ENCODE measurements at regions not wholly inside any gene's neighbourhood (a gene's known extent, or its start where the extent isn't known, plus 50 kb on each side); places are given as distances from the start of the nearest gene placed in this dataset.

GRCh38 chr1:193366764-193367507 is 180.5 kb upstream of the B3GALT2 start:
- Mint-ChIP-seq H3K9me3 (ENCODE audit: low read depth) (no peaks in the 10 kb centered on the region), H3K4me1 (ENCODE audit: low read depth) (peaks cover 4% of the 10 kb centered on the region), H3K36me3 (no peaks in the 10 kb centered on the region), H3K27ac (no peak overlapping the region), H3K4me3 (no peak overlapping the region), H3K27me3 (no peaks in the 10 kb centered on the region)

GRCh38 chr1:193365966-193366365 is 179.6 kb upstream of the B3GALT2 start:
- H3K4me1 Mint-ChIP-seq (ENCODE audit: low read depth): peaks cover 4% of the 10 kb centered on the region
- H3K4me3 Mint-ChIP-seq: no peak overlapping the region
- H3K36me3 Mint-ChIP-seq: no peaks in the 10 kb centered on the region
- no peaks in the 10 kb centered on the region for H3K27me3 Mint-ChIP-seq
- no peak overlapping the region for H3K27ac Mint-ChIP-seq
- no peaks in the 10 kb centered on the region for H3K9me3 Mint-ChIP-seq (ENCODE audit: low read depth)

- Mint-ChIP-seq H3K4me3 (no peak overlapping the region), H3K36me3 (no peaks in the 10 kb centered on the region), H3K27ac (no peak overlapping the region), H3K9me3 (ENCODE audit: low read depth) (no peaks in the 10 kb centered on the region), H3K27me3 (no peaks in the 10 kb centered on the region), H3K4me1 (ENCODE audit: low read depth) (no peaks in the 10 kb centered on the region)
These were observed 173.2 kb upstream of the B3GALT2 start for GRCh38 chr1:193359631-193360030.

- peaks cover under 1% of the 10 kb centered on the region for H3K36me3 Mint-ChIP-seq
- H3K27me3 Mint-ChIP-seq: no peaks in the 10 kb centered on the region
- no peak overlapping the region for H3K27ac Mint-ChIP-seq
- no peaks in the 10 kb centered on the region for H3K4me1 Mint-ChIP-seq (ENCODE audit: low read depth)
- no peak overlapping the region for H3K4me3 Mint-ChIP-seq
- H3K9me3 Mint-ChIP-seq (ENCODE audit: low read depth): no peaks in the 10 kb centered on the region
These were observed 172.0 kb upstream of the B3GALT2 start for GRCh38 chr1:193358419-193358818.

GRCh38 chr1:193356249-193356648 is 169.8 kb upstream of the B3GALT2 start:
- H3K27ac Mint-ChIP-seq: no peak overlapping the region
- H3K9me3 Mint-ChIP-seq (ENCODE audit: low read depth): no peaks in the 10 kb centered on the region
- H3K4me1 Mint-ChIP-seq (ENCODE audit: low read depth): no peaks in the 10 kb centered on the region
- H3K27me3 Mint-ChIP-seq: no peaks in the 10 kb centered on the region
- H3K36me3 Mint-ChIP-seq: peaks cover 2% of the 10 kb centered on the region
- H3K4me3 Mint-ChIP-seq: no peak overlapping the region

- Mint-ChIP-seq H3K36me3 (peaks cover 2% of the 10 kb centered on the region), H3K9me3 (ENCODE audit: low read depth) (no peaks in the 10 kb centered on the region), H3K4me3 (no peak overlapping the region), H3K27me3 (no peaks in the 10 kb centered on the region), H3K4me1 (ENCODE audit: low read depth) (no peaks in the 10 kb centered on the region), H3K27ac (no peak overlapping the region)
These were observed 169.2 kb upstream of the B3GALT2 start for GRCh38 chr1:193355626-193356025.

- Mint-ChIP-seq H3K4me1 (ENCODE audit: low read depth) (no peaks in the 10 kb centered on the region), H3K27me3 (no peaks in the 10 kb centered on the region), H3K36me3 (peaks cover 2% of the 10 kb centered on the region), H3K27ac (no peak overlapping the region), H3K9me3 (ENCODE audit: low read depth) (no peaks in the 10 kb centered on the region), H3K4me3 (no peak overlapping the region)
These were observed 168.8 kb upstream of the B3GALT2 start for GRCh38 chr1:193355178-193355577.

- no peaks in the 10 kb centered on the region for H3K9me3 Mint-ChIP-seq (ENCODE audit: low read depth)
- H3K4me1 Mint-ChIP-seq (ENCODE audit: low read depth): no peaks in the 10 kb centered on the region
- H3K27me3 Mint-ChIP-seq: no peaks in the 10 kb centered on the region
- no peak overlapping the region for H3K27ac Mint-ChIP-seq
- peaks cover 2% of the 10 kb centered on the region for H3K36me3 Mint-ChIP-seq
- H3K4me3 Mint-ChIP-seq: no peak overlapping the region
These were observed 162.5 kb upstream of the B3GALT2 start for GRCh38 chr1:193348769-193349535.

- Mint-ChIP-seq H3K36me3 (no peaks in the 10 kb centered on the region), H3K27ac (no peak overlapping the region), H3K4me1 (ENCODE audit: low read depth) (no peaks in the 10 kb centered on the region), H3K4me3 (no peak overlapping the region), H3K27me3 (no peaks in the 10 kb centered on the region), H3K9me3 (ENCODE audit: low read depth) (no peaks in the 10 kb centered on the region)
These were observed 161.8 kb upstream of the B3GALT2 start for GRCh38 chr1:193348091-193348768.

GRCh38 chr1:193346085-193346484 is 159.7 kb upstream of the B3GALT2 start:
- H3K4me1 Mint-ChIP-seq (ENCODE audit: low read depth): no peaks in the 10 kb centered on the region
- H3K27me3 Mint-ChIP-seq: no peaks in the 10 kb centered on the region
- no peaks in the 10 kb centered on the region for H3K36me3 Mint-ChIP-seq
- H3K27ac Mint-ChIP-seq: no peak overlapping the region
- H3K9me3 Mint-ChIP-seq (ENCODE audit: low read depth): no peaks in the 10 kb centered on the region
- no peak overlapping the region for H3K4me3 Mint-ChIP-seq

GRCh38 chr1:193342811-193343210 is 156.4 kb upstream of the B3GALT2 start:
- H3K27ac Mint-ChIP-seq: no peak overlapping the region
- no peaks in the 10 kb centered on the region for H3K9me3 Mint-ChIP-seq (ENCODE audit: low read depth)
- H3K36me3 Mint-ChIP-seq: no peaks in the 10 kb centered on the region
- H3K27me3 Mint-ChIP-seq: peaks cover 2% of the 10 kb centered on the region
- no peak overlapping the region for H3K4me3 Mint-ChIP-seq
- H3K4me1 Mint-ChIP-seq (ENCODE audit: low read depth): no peaks in the 10 kb centered on the region

- no peaks in the 10 kb centered on the region for H3K9me3 Mint-ChIP-seq (ENCODE audit: low read depth)
- no peak overlapping the region for H3K4me3 Mint-ChIP-seq
These were observed 153.9 kb upstream of the B3GALT2 start for GRCh38 chr1:193340331-193340730.

GRCh38 chr1:193339401-193339800 is 153.0 kb upstream of the B3GALT2 start:
- Mint-ChIP-seq H3K27me3 (peaks cover 2% of the 10 kb centered on the region), H3K27ac (no peak overlapping the region), H3K4me1 (ENCODE audit: low read depth) (no peaks in the 10 kb centered on the region), H3K36me3 (no peaks in the 10 kb centered on the region), H3K4me3 (no peak overlapping the region), H3K9me3 (ENCODE audit: low read depth) (peaks cover 6% of the 10 kb centered on the region)

More at GRCh38 chr1:193340331-193340730, 153.9 kb upstream of the B3GALT2 start:
- peaks cover 2% of the 10 kb centered on the region for H3K27me3 Mint-ChIP-seq
- H3K27ac Mint-ChIP-seq: no peak overlapping the region
- no peaks in the 10 kb centered on the region for H3K4me1 Mint-ChIP-seq (ENCODE audit: low read depth)
- H3K36me3 Mint-ChIP-seq: no peaks in the 10 kb centered on the region

- Mint-ChIP-seq H3K27me3 (peaks cover 2% of the 10 kb centered on the region), H3K9me3 (ENCODE audit: low read depth) (peaks cover 13% of the 10 kb centered on the region), H3K36me3 (peaks cover 4% of the 10 kb centered on the region), H3K4me3 (no peak overlapping the region), H3K27ac (no peak overlapping the region), H3K4me1 (ENCODE audit: low read depth) (no peaks in the 10 kb centered on the region)
These were observed 151.8 kb upstream of the B3GALT2 start for GRCh38 chr1:193338194-193338593.

GRCh38 chr1:193335806-193336428 is 149.5 kb upstream of the B3GALT2 start:
- no peak overlapping the region for H3K4me3 Mint-ChIP-seq
- H3K36me3 Mint-ChIP-seq: peaks cover 7% of the 10 kb centered on the region

More at GRCh38 chr1:193335806-193336428, 149.5 kb upstream of the B3GALT2 start:
- H3K4me1 Mint-ChIP-seq (ENCODE audit: low read depth): no peaks in the 10 kb centered on the region
- peaks cover 28% of the 10 kb centered on the region for H3K9me3 Mint-ChIP-seq (ENCODE audit: low read depth)
- no peak overlapping the region for H3K27ac Mint-ChIP-seq
- H3K27me3 Mint-ChIP-seq: peaks cover 2% of the 10 kb centered on the region

Measured in activated naive CD8-positive, alpha-beta T cell (primary cell).